Keratinocyte (primary cell): ENCODE measurements at regions not wholly inside any gene's neighbourhood (a gene's known extent, or its start where the extent isn't known, plus 50 kb on each side); places are given as distances from the start of the nearest gene placed in this dataset.

Experiments used
- DNase-seq: peaks from one replicate; pipeline ENCODE4 v3.0.0-alpha.2; 2011; ENCODE audit warnings: low read depth, missing footprints, low spot score
- FAIRE-seq: peaks from 2 replicates; lab custom pipeline; 2011; peaks lifted over from hg19 to GRCh38; lab: Jason Lieb, UNC
- H2AFZ ChIP-seq: 2 replicates; pipeline ENCODE4 v1.6.0; 2012; ENCODE audit warnings: low read length, control low read depth, inconsistent platforms; ENCODE audit not compliant: control insufficient read depth
- H3K27ac ChIP-seq: 2 replicates; pipeline ENCODE4 v1.5.1; 2011; ENCODE audit warnings: low read length; ENCODE audit not compliant: control insufficient read depth, insufficient read depth
- H3K27me3 ChIP-seq: 3 replicates; pipeline ENCODE4 v1.6.0; 2011; ENCODE audit warnings: low read length; ENCODE audit not compliant: control insufficient read depth, insufficient read depth; ENCODE audit errors: extremely low read depth
- H3K36me3 ChIP-seq, 2 experiments: 2 replicates in 1 of 2; 3 replicates in 1 of 2; pipeline ENCODE4 v1.5.1; 2011; ENCODE audit warnings: low read length in 2 of 2, mild to moderate bottlenecking in 1 of 2; ENCODE audit not compliant: control insufficient read depth in 2 of 2, insufficient read depth in 2 of 2; ENCODE audit errors: extremely low read depth in 1 of 2
- H3K4me1 ChIP-seq: 3 replicates; pipeline ENCODE4 v1.5.1; 2011; ENCODE audit warnings: low read length; ENCODE audit not compliant: control insufficient read depth, insufficient read depth; ENCODE audit errors: extremely low read depth
- H3K4me2 ChIP-seq: 3 replicates; pipeline ENCODE4 v1.6.0; 2011; ENCODE audit warnings: low read depth, low read length; ENCODE audit not compliant: control insufficient read depth, insufficient read depth; ENCODE audit errors: extremely low read depth
- H3K4me3 ChIP-seq, 3 experiments: fragments of 200-600 bp in 1 of 3; sonication (generic) in 1 of 3; 2 replicates in 2 of 3; 3 replicates in 1 of 3; pipeline ENCODE4 v1.5.1; 2011 to 2016; ENCODE audit warnings: low read length in 3 of 3, mild to moderate bottlenecking in 3 of 3, control low read depth in 2 of 3, inconsistent platforms in 1 of 3, low read depth in 1 of 3, mixed read lengths in 1 of 3, mixed run types in 1 of 3, moderate library complexity in 1 of 3; ENCODE audit not compliant: control insufficient read depth in 2 of 3, insufficient read depth in 2 of 3; ENCODE audit errors: extremely low read depth in 1 of 3
- H3K79me2 ChIP-seq: 2 replicates; pipeline ENCODE4 v1.6.0; 2012; ENCODE audit warnings: low read length; ENCODE audit not compliant: control insufficient read depth, insufficient read depth
- H3K9ac ChIP-seq: 3 replicates; pipeline ENCODE4 v1.6.0; 2011; ENCODE audit warnings: low read length; ENCODE audit not compliant: control insufficient read depth, insufficient read depth; ENCODE audit errors: extremely low read depth
- H3K9me1 ChIP-seq: 3 replicates; pipeline ENCODE4 v1.6.0; 2011; ENCODE audit warnings: low read length; ENCODE audit not compliant: control insufficient read depth, insufficient read depth; ENCODE audit errors: extremely low read depth
- H3K9me3 ChIP-seq: 2 replicates; pipeline ENCODE4 v1.5.1; 2012; ENCODE audit warnings: low read depth, low read length; ENCODE audit not compliant: control insufficient read depth
- H4K20me1 ChIP-seq: 3 replicates; pipeline ENCODE4 v1.6.0; 2011; ENCODE audit warnings: low read length; ENCODE audit not compliant: control insufficient read depth, insufficient read depth; ENCODE audit errors: extremely low read depth
- CTCF ChIP-seq, 3 experiments: IDR thresholded peaks in 1 of 3; conservative IDR thresholded peaks in 1 of 3; optimal IDR thresholded peaks in 1 of 3; 2 replicates in 2 of 3; 3 replicates in 1 of 3; pipeline versions ENCODE3 to v1.5.1; 2011; ENCODE audit warnings: low read length in 3 of 3, mild to moderate bottlenecking in 3 of 3, moderate library complexity in 2 of 3, control low read depth in 1 of 3, inconsistent platforms in 1 of 3; ENCODE audit not compliant: insufficient read depth in 2 of 3; ENCODE audit errors: extremely low read depth in 1 of 3
- EZH2 ChIP-seq: IDR thresholded peaks from one replicate; pipeline ENCODE4 v1.6.1; 2012; ENCODE audit warnings: inconsistent platforms, mild to moderate bottlenecking, low read length, moderate library complexity
- dilution Hi-C: fragments of 300-500 bp; cut with MboI; formaldehyde crosslinking; loops from one replicate; pipeline ENCODE4 v1.7.0; 2020; ENCODE audit warnings: low sequenced_read_pairs; ENCODE audit not compliant: extremely low pct_ligation_motif_present

GRCh38 chr20:57071954-57072583 lies 194.4 kb downstream of the BMP7 start:
- no peak overlapping the region for H3K4me2 ChIP-seq
- dilution Hi-C loops, result no loop called here
- no peak for FAIRE-seq
- H3K79me2 ChIP-seq, result no peaks in the 10 kb centered on the region
- TF ChIP-seq CTCF (optimal IDR thresholded peaks at IDR 0.05 in 1 of 3, IDR thresholded peaks at IDR 0.05 in 1 of 3, conservative IDR thresholded peaks at IDR 0.05 in 1 of 3; ENCODE audit: extremely low read depth in 1 of 3, insufficient read depth in 2 of 3, low read length in 3 of 3) (no peak), EZH2 (no peak)
- H3K9me3 ChIP-seq, result no peaks in the 10 kb centered on the region
- peaks cover 27% of the 10 kb centered on the region for H3K4me1 ChIP-seq
- peaks cover 25% of the 10 kb centered on the region for H3K27me3 ChIP-seq
- DNase-seq, result no peak
- no peak overlapping the region for H2AFZ ChIP-seq
- no peak overlapping the region for H3K9ac ChIP-seq
- no peak overlapping the region for H3K27ac ChIP-seq
- no peak overlapping the region for H3K4me3 ChIP-seq
- no peaks in the 10 kb centered on the region for H3K36me3 ChIP-seq
- no peaks in the 10 kb centered on the region for H3K9me1 ChIP-seq
- no peaks in the 10 kb centered on the region for H4K20me1 ChIP-seq

GRCh38 chr20:57073402-57073801 lies 193.0 kb downstream of the BMP7 start:
- Histone ChIP-seq H3K27me3 (peaks cover 22% of the 10 kb centered on the region), H3K4me2 (no peak overlapping the region), H4K20me1 (no peaks in the 10 kb centered on the region), H3K36me3 (no peaks in the 10 kb centered on the region), H3K4me3 (no peak overlapping the region), H3K4me1 (peaks cover 27% of the 10 kb centered on the region), H2AFZ (no peak overlapping the region), H3K27ac (no peak overlapping the region), H3K9me1 (no peaks in the 10 kb centered on the region), H3K9me3 (no peaks in the 10 kb centered on the region), H3K79me2 (no peaks in the 10 kb centered on the region), H3K9ac (no peak overlapping the region)
- DNase-seq, result no peak
- dilution Hi-C loops, result no loop called here
- TF ChIP-seq CTCF (optimal IDR thresholded peaks at IDR 0.05 in 1 of 3, IDR thresholded peaks at IDR 0.05 in 1 of 3, conservative IDR thresholded peaks at IDR 0.05 in 1 of 3; ENCODE audit: extremely low read depth in 1 of 3, insufficient read depth in 2 of 3, low read length in 3 of 3) (no peak), EZH2 (no peak)
- FAIRE-seq, result no peak
